Liver (tissue), 8 donors: ENCODE measurements at regions not wholly inside any gene's neighbourhood (a gene's known extent, or its start where the extent isn't known, plus 50 kb on each side); places are given as distances from the start of the nearest gene placed in this dataset.

Experiments used
- DNase-seq: peaks from one replicate; pipeline ENCODE4 v3.0.0-alpha.2; 2017; ENCODE audit warnings: low spot score
- H3K27ac ChIP-seq, 2 donors: one replicate each; pipeline ENCODE4 v1.7.0; 2013; ENCODE audit warnings: inconsistent platforms in 2 of 2, low read length in 2 of 2, control low read depth in 1 of 2, low read depth in 1 of 2, mild to moderate bottlenecking in 1 of 2
- H3K27me3 ChIP-seq, 4 donors: one replicate each; pipeline versions ENCODE4 v1.6.1 to v1.7.0; 2013; ENCODE audit warnings: low read length in 3 of 4, inconsistent platforms in 1 of 4, mild to moderate bottlenecking in 1 of 4, moderate library complexity in 1 of 4; ENCODE audit not compliant: control insufficient read depth in 4 of 4, insufficient read depth in 4 of 4
- H3K36me3 ChIP-seq, 4 donors: one replicate each; pipeline versions ENCODE4 v1.6.1 to v1.7.0; 2013; ENCODE audit warnings: low read length in 3 of 4, mild to moderate bottlenecking in 3 of 4, low read depth in 1 of 4, moderate library complexity in 1 of 4; ENCODE audit not compliant: control insufficient read depth in 4 of 4, insufficient read depth in 3 of 4
- H3K4me1 ChIP-seq, 4 donors: one replicate each; pipeline versions ENCODE4 v1.6.1 to v1.7.0; 2013; ENCODE audit warnings: low read length in 3 of 4, mild to moderate bottlenecking in 3 of 4, moderate library complexity in 1 of 4; ENCODE audit not compliant: control insufficient read depth in 4 of 4, insufficient read depth in 4 of 4
- H3K4me3 ChIP-seq, 3 donors: one replicate each; pipeline versions ENCODE4 v1.6.1 to v1.7.0; 2013; ENCODE audit warnings: low read length in 3 of 3, control low read depth in 1 of 3, low read depth in 1 of 3, mild to moderate bottlenecking in 1 of 3
- H3K9ac ChIP-seq, 2 donors: one replicate each; pipeline ENCODE4 v1.7.0; 2013; ENCODE audit warnings: low read length in 2 of 2, mild to moderate bottlenecking in 2 of 2, moderate library complexity in 2 of 2, control low read depth in 1 of 2, low read depth in 1 of 2
- H3K9me3 ChIP-seq, 4 donors: one replicate each; pipeline versions ENCODE4 v1.6.1 to v1.7.0; 2013; ENCODE audit warnings: low read length in 3 of 4; ENCODE audit not compliant: control insufficient read depth in 4 of 4
- EGR1 ChIP-seq, 2 donors: IDR thresholded peaks; 2 replicates each; pipeline ENCODE4 v1.6.1; 2016 to 2018; ENCODE audit warnings: antibody characterized with exemption in 2 of 2, low read depth in 2 of 2
- FOXA1 ChIP-seq: IDR thresholded peaks from 2 replicates; pipeline ENCODE4 v1.6.1; 2016; ENCODE audit warnings: antibody characterized with exemption
- FOXA2 ChIP-seq: IDR thresholded peaks from 2 replicates; pipeline ENCODE4 v1.6.1; 2016; ENCODE audit warnings: antibody characterized with exemption
- GABPA ChIP-seq, 2 donors: IDR thresholded peaks in 1 of 2; conservative IDR thresholded peaks in 1 of 2; 2 replicates each; pipeline ENCODE4 v1.6.1; 2016; ENCODE audit warnings: antibody characterized with exemption in 2 of 2, mild to moderate bottlenecking in 1 of 2, moderate library complexity in 1 of 2
- HNF4A ChIP-seq, 2 donors: conservative IDR thresholded peaks; 2 replicates each; pipeline ENCODE4 v1.6.1; 2016; ENCODE audit warnings: antibody characterized with exemption in 2 of 2, mild to moderate bottlenecking in 2 of 2
- HNF4G ChIP-seq: IDR thresholded peaks from 2 replicates; pipeline ENCODE4 v1.6.1; 2016; ENCODE audit warnings: antibody characterized with exemption
- JUND ChIP-seq, 2 donors: IDR thresholded peaks; 2 replicates each; pipeline ENCODE4 v1.6.1; 2016; ENCODE audit warnings: antibody characterized with exemption in 2 of 2
- NR2F2 ChIP-seq: IDR thresholded peaks from 2 replicates; pipeline ENCODE4 v1.6.1; 2016; ENCODE audit warnings: antibody characterized with exemption
- RXRA ChIP-seq, 2 donors: IDR thresholded peaks; 2 replicates each; pipeline ENCODE4 v1.6.1; 2017 to 2018; ENCODE audit warnings: antibody characterized with exemption in 2 of 2, mild to moderate bottlenecking in 1 of 2
- SP1 ChIP-seq: IDR thresholded peaks from 2 replicates; pipeline ENCODE4 v1.6.1; 2018; ENCODE audit warnings: antibody characterized with exemption, mild to moderate bottlenecking
- TAF1 ChIP-seq: conservative IDR thresholded peaks from 2 replicates; pipeline ENCODE4 v1.6.1; 2016; ENCODE audit warnings: antibody characterized with exemption, mild to moderate bottlenecking
- WGBS: extraction: QIAGEN DNeasy Blood & Tissue Kit; methylation state at CpG from one replicate; pipeline ENCODE4 v1.1.7; 2013; 5-methylcytosine and 5-hydroxymethylcytosine counted together
- TF ChIP-seq, protein P1 (sequence below): IDR thresholded peaks from 2 replicates; pipeline ENCODE4 v1.6.1; 2016; ENCODE audit warnings: antibody characterized with exemption, mild to moderate bottlenecking
- TF ChIP-seq, protein P2 (sequence below): fragments of 150-350 bp; IDR thresholded peaks from 2 replicates; pipeline ENCODE4 v1.5.1; 2017; ENCODE audit warnings: improper control_type of control experiment, low read depth, low read length; ENCODE audit not compliant: missing input control
- TF ChIP-seq, protein P3 (sequence below): IDR thresholded peaks from 2 replicates; pipeline ENCODE4 v1.6.1; 2016; ENCODE audit warnings: antibody characterized with exemption
- TF ChIP-seq, protein P4 (sequence below): IDR thresholded peaks from 2 replicates; pipeline ENCODE4 v1.6.1; 2016; ENCODE audit warnings: antibody characterized with exemption
- donor health status: healthy.
- donor health status: healthy.
- donor health status: healthy.
- donor health status: healthy.
- donor health status: healthy.

DNA sequence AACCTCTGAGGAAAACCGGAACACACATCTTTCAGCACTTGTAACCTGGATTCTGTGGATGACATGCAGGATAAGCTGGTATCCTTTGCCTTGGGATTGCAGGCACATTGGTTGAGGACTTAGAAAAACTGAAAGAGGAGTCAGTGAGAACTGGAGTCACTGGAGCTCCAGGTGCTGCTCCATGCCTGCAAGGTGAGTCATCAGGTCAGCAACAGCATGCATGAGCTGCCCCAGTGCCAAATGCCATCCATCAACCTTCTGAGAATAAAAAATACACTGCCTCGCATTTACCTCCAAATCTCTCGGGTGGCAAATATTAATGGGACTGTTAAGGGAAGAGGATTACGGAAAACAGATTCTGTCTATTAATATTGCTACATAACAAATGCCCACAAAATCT is 729.1 kb downstream of the NTRK3 start (continued):
- TF ChIP-seq, protein P1, sequence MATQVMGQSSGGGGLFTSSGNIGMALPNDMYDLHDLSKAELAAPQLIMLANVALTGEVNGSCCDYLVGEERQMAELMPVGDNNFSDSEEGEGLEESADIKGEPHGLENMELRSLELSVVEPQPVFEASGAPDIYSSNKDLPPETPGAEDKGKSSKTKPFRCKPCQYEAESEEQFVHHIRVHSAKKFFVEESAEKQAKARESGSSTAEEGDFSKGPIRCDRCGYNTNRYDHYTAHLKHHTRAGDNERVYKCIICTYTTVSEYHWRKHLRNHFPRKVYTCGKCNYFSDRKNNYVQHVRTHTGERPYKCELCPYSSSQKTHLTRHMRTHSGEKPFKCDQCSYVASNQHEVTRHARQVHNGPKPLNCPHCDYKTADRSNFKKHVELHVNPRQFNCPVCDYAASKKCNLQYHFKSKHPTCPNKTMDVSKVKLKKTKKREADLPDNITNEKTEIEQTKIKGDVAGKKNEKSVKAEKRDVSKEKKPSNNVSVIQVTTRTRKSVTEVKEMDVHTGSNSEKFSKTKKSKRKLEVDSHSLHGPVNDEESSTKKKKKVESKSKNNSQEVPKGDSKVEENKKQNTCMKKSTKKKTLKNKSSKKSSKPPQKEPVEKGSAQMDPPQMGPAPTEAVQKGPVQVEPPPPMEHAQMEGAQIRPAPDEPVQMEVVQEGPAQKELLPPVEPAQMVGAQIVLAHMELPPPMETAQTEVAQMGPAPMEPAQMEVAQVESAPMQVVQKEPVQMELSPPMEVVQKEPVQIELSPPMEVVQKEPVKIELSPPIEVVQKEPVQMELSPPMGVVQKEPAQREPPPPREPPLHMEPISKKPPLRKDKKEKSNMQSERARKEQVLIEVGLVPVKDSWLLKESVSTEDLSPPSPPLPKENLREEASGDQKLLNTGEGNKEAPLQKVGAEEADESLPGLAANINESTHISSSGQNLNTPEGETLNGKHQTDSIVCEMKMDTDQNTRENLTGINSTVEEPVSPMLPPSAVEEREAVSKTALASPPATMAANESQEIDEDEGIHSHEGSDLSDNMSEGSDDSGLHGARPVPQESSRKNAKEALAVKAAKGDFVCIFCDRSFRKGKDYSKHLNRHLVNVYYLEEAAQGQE: no peak
- TF ChIP-seq RXRA (IDR thresholded peaks at IDR 0.05) (no peak), FOXA2 (no peak)

DNA sequence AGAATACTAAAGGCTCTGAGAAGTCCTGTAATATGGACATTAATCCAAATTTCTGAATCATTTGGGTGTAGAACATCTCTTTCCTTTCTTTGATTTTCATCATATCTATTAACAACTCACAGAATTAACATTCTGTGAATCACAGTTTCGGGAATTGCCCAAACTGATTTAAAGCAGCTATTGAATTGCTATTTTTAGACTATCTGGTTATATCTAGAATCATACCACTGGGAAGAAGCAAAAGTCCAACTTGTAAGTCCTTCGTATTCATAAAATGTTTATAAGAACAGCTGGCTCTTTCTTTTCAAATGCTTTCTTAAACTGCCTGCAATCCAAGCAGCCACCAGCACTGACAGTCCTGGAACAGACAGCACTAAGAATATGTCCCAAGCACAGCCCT is 733.0 kb downstream of the NTRK3 start:
- H3K9me3 ChIP-seq: no peaks in the 10 kb centered on the region
- no peak overlapping the region for H3K9ac ChIP-seq
- WGBS: 64% methylated on average over 2 of the region's 2 CpGs
- no peak overlapping the region for H3K27ac ChIP-seq
- no peaks in the 10 kb centered on the region for H3K36me3 ChIP-seq
- TF ChIP-seq GABPA (IDR thresholded peaks at IDR 0.05 in 1 of 2, conservative IDR thresholded peaks at IDR 0.05 in 1 of 2) (no peak), NR2F2 (no peak), SP1 (no peak), HNF4A (conservative IDR thresholded peaks at IDR 0.05) (no peak), EGR1 (IDR thresholded peaks at IDR 0.05; ENCODE audit: low read depth in 2 of 2) (no peak), JUND (IDR thresholded peaks at IDR 0.05) (no peak), FOXA1 (no peak), RXRA (IDR thresholded peaks at IDR 0.05) (no peak), TAF1 (no peak), FOXA2 (no peak)
- TF ChIP-seq, protein P1: no peak
- TF ChIP-seq, protein P2, sequence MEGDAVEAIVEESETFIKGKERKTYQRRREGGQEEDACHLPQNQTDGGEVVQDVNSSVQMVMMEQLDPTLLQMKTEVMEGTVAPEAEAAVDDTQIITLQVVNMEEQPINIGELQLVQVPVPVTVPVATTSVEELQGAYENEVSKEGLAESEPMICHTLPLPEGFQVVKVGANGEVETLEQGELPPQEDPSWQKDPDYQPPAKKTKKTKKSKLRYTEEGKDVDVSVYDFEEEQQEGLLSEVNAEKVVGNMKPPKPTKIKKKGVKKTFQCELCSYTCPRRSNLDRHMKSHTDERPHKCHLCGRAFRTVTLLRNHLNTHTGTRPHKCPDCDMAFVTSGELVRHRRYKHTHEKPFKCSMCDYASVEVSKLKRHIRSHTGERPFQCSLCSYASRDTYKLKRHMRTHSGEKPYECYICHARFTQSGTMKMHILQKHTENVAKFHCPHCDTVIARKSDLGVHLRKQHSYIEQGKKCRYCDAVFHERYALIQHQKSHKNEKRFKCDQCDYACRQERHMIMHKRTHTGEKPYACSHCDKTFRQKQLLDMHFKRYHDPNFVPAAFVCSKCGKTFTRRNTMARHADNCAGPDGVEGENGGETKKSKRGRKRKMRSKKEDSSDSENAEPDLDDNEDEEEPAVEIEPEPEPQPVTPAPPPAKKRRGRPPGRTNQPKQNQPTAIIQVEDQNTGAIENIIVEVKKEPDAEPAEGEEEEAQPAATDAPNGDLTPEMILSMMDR: no peak
- no peaks in the 10 kb centered on the region for H3K4me1 ChIP-seq
- no peak overlapping the region for H3K4me3 ChIP-seq
- no peaks in the 10 kb centered on the region for H3K27me3 ChIP-seq
- DNase-seq: no peak

DNA sequence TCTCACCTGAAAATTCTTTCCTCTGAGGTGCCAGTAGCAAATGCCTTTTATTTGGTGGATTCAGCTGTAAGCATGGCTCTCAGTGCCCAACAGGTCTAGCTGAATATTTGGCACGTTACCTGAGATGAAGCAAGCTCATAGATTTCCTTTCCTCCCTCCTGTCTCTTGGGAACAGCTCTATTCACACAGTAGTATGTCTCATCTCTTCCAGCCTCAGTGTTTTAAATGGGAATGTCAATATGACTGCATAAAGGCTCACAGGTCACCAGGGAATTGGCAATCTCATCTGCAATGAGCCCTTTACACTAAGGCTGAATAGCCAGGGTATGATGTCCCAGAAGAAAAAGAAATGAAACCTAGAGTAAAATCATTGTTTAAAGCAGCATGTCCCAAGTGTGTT is 733.5 kb downstream of the NTRK3 start:
- Histone ChIP-seq H3K4me3 (no peak overlapping the region), H3K9me3 (no peaks in the 10 kb centered on the region), H3K36me3 (no peaks in the 10 kb centered on the region), H3K27me3 (peaks cover 0 to 1% (median 0%) of the 10 kb centered on the region in 4 donors), H3K27ac (no peak overlapping the region), H3K9ac (no peak overlapping the region), H3K4me1 (no peaks in the 10 kb centered on the region)
- DNase-seq: no peak
- 49% methylated on average over 1 of the region's 1 CpG for WGBS
- TF ChIP-seq TAF1 (no peak), HNF4G (no peak), JUND (IDR thresholded peaks at IDR 0.05) (no peak), RXRA (IDR thresholded peaks at IDR 0.05) (no peak), EGR1 (IDR thresholded peaks at IDR 0.05; ENCODE audit: low read depth in 2 of 2) (no peak)
- TF ChIP-seq, protein P3, sequence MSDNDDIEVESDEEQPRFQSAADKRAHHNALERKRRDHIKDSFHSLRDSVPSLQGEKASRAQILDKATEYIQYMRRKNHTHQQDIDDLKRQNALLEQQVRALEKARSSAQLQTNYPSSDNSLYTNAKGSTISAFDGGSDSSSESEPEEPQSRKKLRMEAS: no peak
- TF ChIP-seq, protein P1: no peak
- TF ChIP-seq, protein P4, sequence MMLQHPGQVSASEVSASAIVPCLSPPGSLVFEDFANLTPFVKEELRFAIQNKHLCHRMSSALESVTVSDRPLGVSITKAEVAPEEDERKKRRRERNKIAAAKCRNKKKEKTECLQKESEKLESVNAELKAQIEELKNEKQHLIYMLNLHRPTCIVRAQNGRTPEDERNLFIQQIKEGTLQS: no peak
